Astrocyte of the cerebellum (primary cell): ENCODE measurements at regions not wholly inside any gene's neighbourhood (a gene's known extent, or its start where the extent isn't known, plus 50 kb on each side); places are given as distances from the start of the nearest gene placed in this dataset.
"Not testable (repeated sequence)": the region's sequence is repeated elsewhere in the genome, so short reads cannot be mapped to it uniquely, and the experiment has no call there.

Experiments used
- DNase-seq: peaks from one replicate; pipeline ENCODE4 v3.0.0-alpha.2; 2011; ENCODE audit warnings: low read depth
- H3K4me3 ChIP-seq: 2 replicates; pipeline ENCODE4 v1.5.1; 2011; ENCODE audit warnings: mild to moderate bottlenecking, low read depth, low read length, moderate library complexity
- in situ Hi-C: cut with HindIII; loops from 2 replicates; pipeline ENCODE4 v1.10.0; 2017; ENCODE audit warnings: low sequenced_read_pairs
- TF ChIP-seq, protein P1 (sequence below): IDR thresholded peaks from 2 replicates; pipeline ENCODE4 v1.5.1; 2012; ENCODE audit warnings: low read length, low read depth, moderate library complexity, mild to moderate bottlenecking; ENCODE audit errors: missing control alignments

DNA sequence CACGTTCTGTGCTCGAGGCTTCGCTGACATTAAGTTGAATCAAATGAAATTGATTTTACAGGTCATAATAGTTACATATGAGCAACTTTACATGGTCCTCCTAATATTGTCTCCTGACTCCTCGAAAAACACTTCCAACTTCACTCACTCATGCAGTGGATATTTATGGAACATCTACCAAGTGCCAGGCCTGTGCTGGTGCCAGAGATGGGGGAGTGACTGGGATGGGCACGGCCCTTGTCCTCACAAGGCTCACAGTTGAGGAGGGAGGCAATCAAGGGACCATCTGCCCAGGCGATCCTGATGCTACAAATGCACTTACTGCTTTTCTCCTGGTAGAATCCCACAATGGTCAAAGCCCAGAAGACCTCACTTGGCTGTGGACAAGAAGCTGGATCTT lies 426.4 kb downstream of the PREX1 start:
- H3K4me3 ChIP-seq, result no peak overlapping the region
- TF ChIP-seq, protein P1, sequence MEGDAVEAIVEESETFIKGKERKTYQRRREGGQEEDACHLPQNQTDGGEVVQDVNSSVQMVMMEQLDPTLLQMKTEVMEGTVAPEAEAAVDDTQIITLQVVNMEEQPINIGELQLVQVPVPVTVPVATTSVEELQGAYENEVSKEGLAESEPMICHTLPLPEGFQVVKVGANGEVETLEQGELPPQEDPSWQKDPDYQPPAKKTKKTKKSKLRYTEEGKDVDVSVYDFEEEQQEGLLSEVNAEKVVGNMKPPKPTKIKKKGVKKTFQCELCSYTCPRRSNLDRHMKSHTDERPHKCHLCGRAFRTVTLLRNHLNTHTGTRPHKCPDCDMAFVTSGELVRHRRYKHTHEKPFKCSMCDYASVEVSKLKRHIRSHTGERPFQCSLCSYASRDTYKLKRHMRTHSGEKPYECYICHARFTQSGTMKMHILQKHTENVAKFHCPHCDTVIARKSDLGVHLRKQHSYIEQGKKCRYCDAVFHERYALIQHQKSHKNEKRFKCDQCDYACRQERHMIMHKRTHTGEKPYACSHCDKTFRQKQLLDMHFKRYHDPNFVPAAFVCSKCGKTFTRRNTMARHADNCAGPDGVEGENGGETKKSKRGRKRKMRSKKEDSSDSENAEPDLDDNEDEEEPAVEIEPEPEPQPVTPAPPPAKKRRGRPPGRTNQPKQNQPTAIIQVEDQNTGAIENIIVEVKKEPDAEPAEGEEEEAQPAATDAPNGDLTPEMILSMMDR, result no peak
- in situ Hi-C loops, result no loop called here
- DNase-seq, result no peak

DNA sequence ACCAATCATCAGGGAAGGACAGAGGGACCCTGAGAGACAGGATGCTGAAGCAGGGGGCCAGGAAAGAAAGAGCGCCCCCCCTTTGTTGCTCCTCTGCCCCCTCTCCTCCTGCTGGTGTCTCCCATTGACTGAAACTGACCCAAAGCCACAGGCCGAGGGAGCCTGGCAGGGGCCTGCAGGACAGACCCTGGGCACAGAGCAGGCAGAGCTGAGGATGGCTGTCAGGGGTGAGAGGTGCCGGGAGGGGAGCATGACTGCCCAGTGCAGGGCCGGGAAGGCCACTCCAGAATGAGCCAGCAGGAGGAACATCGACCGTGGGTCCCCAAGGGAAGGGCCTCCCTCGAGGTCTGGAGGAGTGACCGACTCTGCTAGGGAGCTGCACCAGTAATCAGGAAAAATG lies 427.8 kb downstream of the PREX1 start:
- TF ChIP-seq, protein P1, result no peak
- no peak for DNase-seq
- H3K4me3 ChIP-seq, result no peak overlapping the region
- in situ Hi-C loops, result no loop called here

DNA sequence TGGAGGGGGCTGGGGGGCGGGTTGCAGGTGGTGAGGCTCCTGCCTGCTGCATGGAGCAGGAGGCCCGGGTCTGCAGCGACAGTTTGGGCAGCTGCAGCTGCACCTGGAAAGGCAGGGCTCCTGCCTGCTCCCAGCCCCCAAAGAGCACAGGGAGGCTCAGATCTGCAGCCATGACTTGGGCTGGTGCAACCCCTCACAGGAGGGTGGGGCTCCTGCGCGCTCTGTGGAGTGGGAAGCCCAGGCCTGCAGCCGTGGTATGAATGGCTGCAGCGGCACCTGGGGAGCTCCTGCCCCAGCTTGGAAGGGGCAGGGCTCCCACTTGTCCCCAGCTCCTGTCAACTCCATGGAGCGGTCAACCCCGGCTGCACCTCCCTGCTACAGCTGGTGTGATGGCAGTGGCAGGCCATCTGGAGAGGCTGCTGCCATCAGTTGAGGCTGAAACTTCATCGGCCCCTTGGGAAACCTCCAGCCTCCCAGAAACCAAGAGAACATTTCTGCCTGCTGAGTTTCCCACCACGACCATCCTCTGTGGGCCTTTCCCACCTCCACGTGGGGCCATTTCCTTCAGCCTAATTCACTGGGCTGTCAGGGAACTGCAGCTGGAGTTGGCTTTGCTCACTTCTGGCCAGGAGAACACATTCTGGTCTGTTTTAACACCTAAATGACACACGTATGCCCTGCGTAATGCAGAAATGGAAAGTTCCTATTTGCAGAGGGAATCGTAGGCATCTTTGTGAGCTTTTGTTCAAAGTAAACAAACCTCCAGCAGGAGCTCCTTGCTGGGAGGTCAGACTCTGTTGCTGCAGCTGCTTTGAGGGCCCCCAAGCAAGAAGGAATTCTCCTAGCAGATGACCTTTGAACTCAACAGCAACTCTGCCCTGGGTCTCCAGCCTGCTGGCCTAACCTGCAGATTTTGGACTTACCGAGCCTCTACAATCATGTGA lies 429.0 kb downstream of the PREX1 start:
- TF ChIP-seq, protein P1, result no peak
- H3K4me3 ChIP-seq, result no peak overlapping the region
- no peak for DNase-seq
- in situ Hi-C loops, result no loop called here

DNA sequence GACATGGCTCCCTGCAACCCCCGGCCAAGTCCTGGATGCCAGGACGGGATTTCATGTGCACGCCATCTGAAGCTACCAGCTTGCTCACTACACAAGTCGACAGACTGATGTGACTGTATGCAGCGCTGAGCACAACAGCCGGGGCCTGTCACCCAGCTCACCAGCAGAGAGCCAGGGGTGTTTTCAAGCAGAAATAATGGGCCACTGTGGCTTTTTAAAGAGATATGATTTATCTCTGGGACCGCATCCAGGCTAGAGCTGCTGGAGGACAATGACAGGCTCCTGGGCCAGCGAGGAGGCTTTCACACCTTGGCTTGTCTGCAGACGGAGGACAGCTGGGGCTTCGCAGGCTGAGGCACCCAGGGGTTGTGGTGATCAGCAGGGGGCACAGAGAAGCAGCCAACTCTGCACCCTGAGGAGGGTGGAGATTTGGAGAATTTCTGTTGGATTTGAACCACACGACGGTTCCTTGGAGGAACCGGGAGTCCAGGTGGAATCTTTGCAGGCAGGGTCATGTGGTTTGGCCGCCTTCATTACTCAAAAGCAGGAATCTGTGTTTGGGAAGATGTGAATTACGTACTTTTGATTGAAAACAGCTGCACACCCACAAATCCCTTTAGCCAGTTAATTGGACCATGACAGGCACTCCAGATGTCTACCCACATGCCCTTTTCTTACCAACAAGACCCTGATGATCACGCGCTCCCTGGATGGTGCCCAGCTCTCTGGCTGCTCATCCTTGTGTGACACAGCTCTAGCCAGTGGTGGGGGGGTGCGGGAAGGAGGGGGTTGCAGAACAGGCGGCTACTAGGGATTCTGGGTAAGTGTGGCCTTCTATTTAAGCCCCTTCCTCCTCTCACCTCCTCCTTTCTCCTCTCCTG lies 430.6 kb downstream of the PREX1 start:
- DNase-seq, H3K4me3 ChIP-seq, in situ Hi-C loops: not testable (repeated sequence)

DNA sequence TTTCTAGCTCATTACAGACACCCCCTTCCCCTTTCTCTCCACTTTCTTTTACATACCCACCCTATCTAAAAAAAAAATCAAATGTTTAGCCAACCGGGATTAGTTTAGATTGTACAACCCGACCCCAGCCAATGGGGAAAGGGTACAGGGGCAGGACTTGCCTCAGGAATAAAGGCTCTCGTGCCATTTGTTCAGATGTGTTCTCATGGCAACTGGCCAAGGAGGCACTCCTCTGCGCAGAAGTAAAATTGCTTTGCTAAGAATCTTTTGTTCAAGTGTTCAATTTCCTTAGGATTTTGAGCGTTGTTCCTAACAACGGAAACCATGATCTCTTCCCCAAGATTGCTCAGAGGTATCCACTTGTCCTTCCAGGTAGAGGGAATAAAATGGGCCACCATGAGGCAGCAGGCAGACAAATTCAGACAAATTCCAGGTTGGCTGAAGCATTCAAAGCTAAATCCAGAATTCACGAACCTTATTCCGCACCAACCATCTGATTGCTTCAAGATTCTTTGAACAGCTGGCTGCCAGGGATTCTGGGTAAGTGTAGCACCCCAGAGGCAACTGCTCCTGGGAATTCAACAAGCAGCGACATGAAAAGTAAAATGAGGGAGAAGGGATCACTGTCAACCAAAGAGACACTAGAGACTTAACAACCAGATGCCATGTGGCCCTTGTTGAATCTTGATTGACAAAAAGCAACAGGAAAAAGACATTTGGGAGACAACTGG lies 431.8 kb downstream of the PREX1 start:
- TF ChIP-seq, protein P1, result no peak
- no peak for DNase-seq
- in situ Hi-C loops, result no loop called here
- H3K4me3 ChIP-seq, result no peak overlapping the region

DNA sequence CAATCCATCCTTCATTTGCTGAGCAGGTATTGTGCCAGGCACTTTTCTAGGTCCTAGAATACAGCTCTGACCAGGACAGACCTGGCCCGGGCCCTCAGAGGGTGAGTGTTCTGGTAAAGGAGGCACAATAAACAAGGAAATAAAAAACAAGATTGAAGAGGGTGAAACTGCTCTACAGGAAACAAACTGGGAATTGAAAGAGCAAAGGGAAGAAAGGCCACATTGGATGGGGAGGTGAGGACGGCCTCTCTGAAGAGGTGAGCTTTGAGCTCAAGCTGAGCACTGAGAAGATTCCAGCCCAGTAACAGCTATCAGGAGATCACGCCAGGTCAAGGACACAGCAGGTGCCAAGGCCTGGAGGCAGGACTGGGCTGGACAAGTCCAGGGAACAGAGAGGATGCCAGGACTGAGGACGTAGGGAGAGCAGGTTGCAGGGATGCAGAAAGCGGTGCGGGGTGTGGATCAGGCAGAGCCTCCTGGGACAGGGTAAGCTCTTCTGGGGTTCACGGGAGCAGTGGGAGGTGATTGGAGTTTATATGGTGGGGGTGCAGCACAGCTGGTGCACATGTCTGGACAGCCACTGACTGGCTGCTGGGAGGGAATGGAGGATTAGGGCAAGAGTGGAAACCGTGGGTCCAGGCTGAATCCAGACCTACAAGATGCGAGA lies 433.3 kb downstream of the PREX1 start:
- no peak for DNase-seq
- TF ChIP-seq, protein P1, result no peak
- in situ Hi-C loops, result no loop called here
- H3K4me3 ChIP-seq, result no peak overlapping the region
